ENCODE measurements at regions not wholly inside any gene's neighbourhood (a gene's known extent, or its start where the extent isn't known, plus 50 kb on each side); places are given as distances from the start of the nearest gene placed in this dataset.
A peak's percentile ranks its signal among the peaks of the same experiment; 100 is the strongest.

DNA sequence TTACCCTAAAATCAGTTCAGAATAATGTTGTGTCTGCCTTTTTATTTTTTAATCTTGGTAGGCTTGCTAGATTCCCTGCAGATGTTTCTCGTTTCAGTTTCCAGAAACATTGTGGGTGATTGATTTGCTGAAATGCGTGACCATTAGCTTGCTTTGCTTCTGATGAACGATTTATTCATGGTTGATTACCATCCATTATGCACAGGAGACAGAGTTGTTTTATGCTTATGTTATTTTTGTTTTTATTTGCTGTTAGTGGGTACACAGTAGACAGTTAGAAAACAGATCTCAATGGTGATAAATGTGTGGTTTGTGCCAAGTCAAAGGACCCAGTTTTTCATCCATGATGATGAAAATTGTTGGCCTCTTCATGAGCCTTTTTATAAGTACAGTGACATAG, 455.6 kb upstream of the BOD1L1 start:
- no peaks in the 10 kb centered on the region for H3K27me3 ChIP-seq
- no peak overlapping the region for H3K9ac ChIP-seq
- TF ChIP-seq EZH2phosphoT487 (IDR thresholded peaks at IDR 0.05) (no peak), EZH2 (IDR thresholded peaks at IDR 0.05) (no peak)
- TF ChIP-seq, protein P1, sequence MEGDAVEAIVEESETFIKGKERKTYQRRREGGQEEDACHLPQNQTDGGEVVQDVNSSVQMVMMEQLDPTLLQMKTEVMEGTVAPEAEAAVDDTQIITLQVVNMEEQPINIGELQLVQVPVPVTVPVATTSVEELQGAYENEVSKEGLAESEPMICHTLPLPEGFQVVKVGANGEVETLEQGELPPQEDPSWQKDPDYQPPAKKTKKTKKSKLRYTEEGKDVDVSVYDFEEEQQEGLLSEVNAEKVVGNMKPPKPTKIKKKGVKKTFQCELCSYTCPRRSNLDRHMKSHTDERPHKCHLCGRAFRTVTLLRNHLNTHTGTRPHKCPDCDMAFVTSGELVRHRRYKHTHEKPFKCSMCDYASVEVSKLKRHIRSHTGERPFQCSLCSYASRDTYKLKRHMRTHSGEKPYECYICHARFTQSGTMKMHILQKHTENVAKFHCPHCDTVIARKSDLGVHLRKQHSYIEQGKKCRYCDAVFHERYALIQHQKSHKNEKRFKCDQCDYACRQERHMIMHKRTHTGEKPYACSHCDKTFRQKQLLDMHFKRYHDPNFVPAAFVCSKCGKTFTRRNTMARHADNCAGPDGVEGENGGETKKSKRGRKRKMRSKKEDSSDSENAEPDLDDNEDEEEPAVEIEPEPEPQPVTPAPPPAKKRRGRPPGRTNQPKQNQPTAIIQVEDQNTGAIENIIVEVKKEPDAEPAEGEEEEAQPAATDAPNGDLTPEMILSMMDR (IDR thresholded peaks at IDR 0.05), result no peak
- no peak overlapping the region for H2AFZ ChIP-seq (replicated peaks)
- H3K9me3 ChIP-seq (ENCODE audit: low read depth), result no peaks in the 10 kb centered on the region
- H3F3A ChIP-seq (ENCODE audit: low read depth), result no peaks in the 10 kb centered on the region
- H3K4me3 ChIP-seq, result no peak overlapping the region
- Mint-ChIP-seq H3K4me3 (no peak overlapping the region), H3K27ac (no peak overlapping the region), H3K36me3 (no peaks in the 10 kb centered on the region), H3K4me1 (peaks cover 10% of the 10 kb centered on the region), H3K9me3 (no peaks in the 10 kb centered on the region), H3K27me3 (ENCODE audit: insufficient read depth, low read depth) (peaks cover 10% of the 10 kb centered on the region)
- H3K36me3 ChIP-seq, result no peaks in the 10 kb centered on the region
- no peak for DNase-seq (ENCODE audit: low spot score)
- no peaks in the 10 kb centered on the region for H3K79me2 ChIP-seq (ENCODE audit: low read depth)
- H3K27ac ChIP-seq, result no peak overlapping the region
- no peak overlapping the region for H3K4me2 ChIP-seq
- H4K20me1 ChIP-seq (ENCODE audit: low read depth), result no peaks in the 10 kb centered on the region
- H3K4me1 ChIP-seq, result no peaks in the 10 kb centered on the region

DNA sequence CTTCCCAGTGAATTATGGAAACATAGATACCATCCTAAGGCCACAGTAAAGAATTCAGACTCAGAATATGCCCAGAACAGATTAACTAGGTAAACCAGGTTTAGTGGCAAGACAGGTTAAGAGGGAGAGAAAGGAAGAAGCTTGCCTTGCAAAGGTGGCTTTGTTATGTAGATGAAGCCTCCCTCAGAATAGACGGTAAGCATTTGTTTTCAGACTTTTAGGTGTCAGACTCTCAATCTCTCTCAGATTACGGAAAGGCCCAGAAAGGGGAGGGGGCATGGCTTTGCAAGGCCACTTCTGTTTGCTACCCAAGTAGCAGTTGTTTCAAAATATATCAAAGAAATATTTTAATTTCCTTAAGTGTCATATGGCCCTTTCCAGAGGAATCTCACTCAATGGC, 457.1 kb upstream of the BOD1L1 start:
- Mint-ChIP-seq H3K27ac (no peak overlapping the region), H3K27me3 (ENCODE audit: insufficient read depth, low read depth) (peaks cover 10% of the 10 kb centered on the region), H3K4me1 (peaks cover 17% of the 10 kb centered on the region), H3K4me3 (no peak overlapping the region), H3K36me3 (no peaks in the 10 kb centered on the region), H3K9me3 (no peaks in the 10 kb centered on the region)
- no peaks in the 10 kb centered on the region for H3F3A ChIP-seq (ENCODE audit: low read depth)
- H4K20me1 ChIP-seq (ENCODE audit: low read depth), result no peaks in the 10 kb centered on the region
- no peaks in the 10 kb centered on the region for H3K27me3 ChIP-seq
- peak; percentile 13 for DNase-seq (ENCODE audit: low spot score)
- H3K4me1 ChIP-seq, result no peaks in the 10 kb centered on the region
- TF ChIP-seq EZH2 (IDR thresholded peaks at IDR 0.05) (no peak), EZH2phosphoT487 (IDR thresholded peaks at IDR 0.05) (no peak)
- TF ChIP-seq, protein P1 (IDR thresholded peaks at IDR 0.05), result no peak
- H3K9me3 ChIP-seq (ENCODE audit: low read depth), result no peaks in the 10 kb centered on the region
- H3K36me3 ChIP-seq, result no peaks in the 10 kb centered on the region
- no peak overlapping the region for H3K9ac ChIP-seq
- no peak overlapping the region for H3K4me3 ChIP-seq
- no peak overlapping the region for H3K27ac ChIP-seq
- no peak overlapping the region for H3K4me2 ChIP-seq
- H3K79me2 ChIP-seq (ENCODE audit: low read depth), result no peaks in the 10 kb centered on the region
- no peak overlapping the region for H2AFZ ChIP-seq (replicated peaks)

DNA sequence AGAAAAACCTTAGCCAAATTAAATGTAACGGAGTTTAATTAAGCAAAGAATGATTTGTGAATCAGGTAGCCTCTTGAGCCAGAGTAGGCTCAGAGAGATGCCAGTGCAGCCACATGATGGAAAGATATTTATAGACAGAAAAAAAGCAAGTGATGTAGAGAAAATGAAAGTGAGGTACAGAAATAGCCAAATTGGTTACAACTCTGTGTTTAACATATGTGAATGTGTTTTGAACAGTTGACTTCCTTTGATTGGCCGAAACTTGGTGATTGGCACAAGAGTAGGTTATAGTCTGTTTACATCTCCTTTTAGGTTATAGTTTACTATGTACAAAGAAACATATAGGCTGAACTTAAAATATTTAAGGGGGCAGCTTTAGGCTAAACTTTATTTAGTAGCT, 459.9 kb upstream of the BOD1L1 start:
- H3K4me1 Mint-ChIP-seq, result peaks cover 17% of the 10 kb centered on the region
- Histone ChIP-seq H3K27ac (no peak overlapping the region), H3F3A (ENCODE audit: low read depth) (no peaks in the 10 kb centered on the region), H3K79me2 (ENCODE audit: low read depth) (no peaks in the 10 kb centered on the region), H3K36me3 (no peaks in the 10 kb centered on the region), H3K4me1 (no peaks in the 10 kb centered on the region), H3K9ac (no peak overlapping the region), H4K20me1 (ENCODE audit: low read depth) (no peaks in the 10 kb centered on the region), H3K27me3 (no peaks in the 10 kb centered on the region), H3K9me3 (ENCODE audit: low read depth) (no peaks in the 10 kb centered on the region), H3K4me3 (no peak overlapping the region), H3K4me2 (no peak overlapping the region), H2AFZ (replicated peaks) (no peak overlapping the region)
- TF ChIP-seq EZH2phosphoT487 (IDR thresholded peaks at IDR 0.05) (no peak), EZH2 (IDR thresholded peaks at IDR 0.05) (no peak)
- TF ChIP-seq, protein P1 (IDR thresholded peaks at IDR 0.05), result no peak
- peaks cover 13% of the 10 kb centered on the region for H3K27me3 Mint-ChIP-seq (ENCODE audit: insufficient read depth, low read depth)
- H3K4me3 Mint-ChIP-seq, result no peak overlapping the region
- H3K27ac Mint-ChIP-seq, result no peak overlapping the region
- H3K9me3 Mint-ChIP-seq, result peaks cover 3% of the 10 kb centered on the region
- H3K36me3 Mint-ChIP-seq, result no peaks in the 10 kb centered on the region
- no peak for DNase-seq (ENCODE audit: low spot score)
